HCT116 (cell line): ENCODE measurements at regions not wholly inside any gene's neighbourhood (a gene's known extent, or its start where the extent isn't known, plus 50 kb on each side); places are given as distances from the start of the nearest gene placed in this dataset.

Source experiments
- ATAC-seq: fragments of 200-7000 bp; cut with Tn5 transposase; 2 replicates; pipeline ENCODE4 v1.9.1; 2020; ENCODE audit warnings: mild to moderate bottlenecking, moderate library complexity
- BruUV-seq: library from RNA; stranded (reverse); fragments of 400-500 nt; replicated peaks from 2 replicates; lab custom pipeline; 2021; lab: Mats Ljungman, UMichigan
- CTCF ChIA-PET: fragments of 300-600 bp; sonication (Branson Sonifier 250); formaldehyde crosslinking; loops from one replicate; lab custom pipeline; 2021; ENCODE audit warnings: antibody characterized with exemption; lab: Charles Lee
- POLR2A ChIA-PET: fragments of 300-600, 350-600 bp; sonication (Branson Sonifier 250); formaldehyde crosslinking; loops from one replicate; lab custom pipeline; 2021; ENCODE audit warnings: antibody characterized with exemption; lab: Charles Lee
- RAD21 ChIA-PET, 2 experiments: fragments of 300-600 bp; sonication (Branson Sonifier 250); formaldehyde crosslinking; loops; one replicate each; lab custom pipeline; 2023; ENCODE audit warnings: low total read pairs in 2 of 2; ENCODE audit not compliant: uncharacterized antibody in 2 of 2, unreplicated experiment in 2 of 2, low non-redundant PET in 1 of 2; lab: Charles Lee
- DNase-seq: peaks from one replicate; pipeline ENCODE4 v3.0.0-alpha.2; 2010; ENCODE audit warnings: low read depth, low spot score
- H2AFZ ChIP-seq: fragments of 200-600 bp; shearing (Covaris generic), sonication (generic); 2 replicates; pipeline ENCODE4 v1.6.1; 2017; ENCODE audit warnings: low read depth, mixed run types, mixed read lengths, antibody characterized with exemption, low read length; ENCODE audit not compliant: poor library complexity, severe bottlenecking
- H3K27ac ChIP-seq: 2 replicates; pipeline ENCODE4 v1.5.1; 2012; ENCODE audit warnings: low read depth, low read length
- H3K27me3 ChIP-seq: fragments of 200-600 bp; sonication (generic); 2 replicates; pipeline ENCODE4 v1.6.1; 2016; ENCODE audit warnings: mixed run types, low read length, mixed read lengths; ENCODE audit not compliant: insufficient read depth
- H3K36me3 ChIP-seq, 2 experiments: fragments of 200-500 bp in 1 of 2; fragments of 200-600 bp in 1 of 2; sonication (Bioruptor generic) in 1 of 2; sonication (generic) in 1 of 2; 2 replicates each; pipeline versions ENCODE4 v1.5.1 to v1.6.1; 2014 to 2016; ENCODE audit warnings: low read length in 2 of 2, inconsistent platforms in 1 of 2, mixed read lengths in 1 of 2, mixed run types in 1 of 2; ENCODE audit not compliant: insufficient read depth in 2 of 2, control insufficient read depth in 1 of 2
- H3K4me1 ChIP-seq, 2 experiments: fragments of 200-600 bp in 1 of 2; sonication (generic) in 1 of 2; 2 replicates each; pipeline versions ENCODE4 v1.5.1 to v1.6.1; 2012 to 2017; ENCODE audit warnings: low read length in 2 of 2, inconsistent platforms in 1 of 2, mild to moderate bottlenecking in 1 of 2, mixed read lengths in 1 of 2, mixed run types in 1 of 2, moderate library complexity in 1 of 2; ENCODE audit not compliant: insufficient read depth in 2 of 2, control insufficient read depth in 1 of 2
- H3K4me2 ChIP-seq: fragments of 200-600 bp; sonication (generic); 2 replicates; pipeline ENCODE4 v1.6.1; 2017; ENCODE audit warnings: mixed run types, low read length, mixed read lengths
- H3K4me3 ChIP-seq, 2 experiments: fragments of 200-600 bp in 1 of 2; sonication (generic) in 1 of 2; replicated peaks in 1 of 2; 2 replicates each; pipeline ENCODE4 v1.5.1; 2011 to 2016; ENCODE audit warnings: low read length in 2 of 2, control low read depth in 1 of 2, low read depth in 1 of 2, mild to moderate bottlenecking in 1 of 2, mixed read lengths in 1 of 2, mixed run types in 1 of 2
- H3K79me2 ChIP-seq: fragments of 200-600 bp; sonication (generic); 2 replicates; pipeline ENCODE4 v1.6.1; 2017; ENCODE audit warnings: mild to moderate bottlenecking, mixed run types, low read length, moderate library complexity, mixed read lengths; ENCODE audit not compliant: insufficient read depth
- H3K9ac ChIP-seq: fragments of 200-600 bp; sonication (generic); 2 replicates; pipeline ENCODE4 v1.6.1; 2016; ENCODE audit warnings: low read length, mixed read lengths
- H3K9me2 ChIP-seq: fragments of 200-600 bp; sonication (generic), shearing (Covaris generic); 2 replicates; pipeline ENCODE4 v1.6.1; 2017; ENCODE audit warnings: mixed run types, mild to moderate bottlenecking, moderate library complexity; ENCODE audit not compliant: insufficient read depth
- H3K9me3 ChIP-seq, 2 experiments: fragments of 200-500 bp in 1 of 2; fragments of 200-600 bp in 1 of 2; sonication (Bioruptor generic) in 1 of 2; sonication (generic) in 1 of 2; 2 replicates each; pipeline ENCODE4 v1.6.1; 2014 to 2017; ENCODE audit warnings: low read length in 2 of 2, mixed read lengths in 2 of 2, inconsistent platforms in 1 of 2, low read depth in 1 of 2, mild to moderate bottlenecking in 1 of 2, mixed run types in 1 of 2, moderate library complexity in 1 of 2; ENCODE audit not compliant: control insufficient read depth in 1 of 2, insufficient read depth in 1 of 2
- H4K20me1 ChIP-seq: fragments of 200-600 bp; sonication (generic), shearing (Covaris generic); 2 replicates; pipeline ENCODE4 v1.6.1; 2017; ENCODE audit warnings: mixed run types, mild to moderate bottlenecking, moderate library complexity; ENCODE audit not compliant: insufficient read depth
- ATF3 ChIP-seq: IDR thresholded peaks from 2 replicates; pipeline ENCODE4 v1.6.1; 2012
- CEBPB ChIP-seq: IDR thresholded peaks from 2 replicates; pipeline ENCODE4 v1.6.1; 2012; ENCODE audit warnings: low read depth
- CTCF ChIP-seq, 3 experiments: fragments of 200-600 bp in 1 of 3; sonication (generic) in 1 of 3; IDR thresholded peaks in 2 of 3; conservative IDR thresholded peaks in 1 of 3; 2 replicates each; pipeline ENCODE4 v1.5.1; 2012 to 2017; ENCODE audit warnings: low read depth in 2 of 3, low read length in 2 of 3, antibody characterized with exemption in 1 of 3, borderline replicate concordance in 1 of 3, control low read depth in 1 of 3, mild to moderate bottlenecking in 1 of 3, mixed read lengths in 1 of 3, mixed run types in 1 of 3, moderate library complexity in 1 of 3; ENCODE audit not compliant: insufficient read depth in 1 of 3
- EGR1 ChIP-seq: IDR thresholded peaks from 2 replicates; pipeline ENCODE4 v1.6.1; 2012; ENCODE audit warnings: low read depth
- ELF1 ChIP-seq: IDR thresholded peaks from 2 replicates; pipeline ENCODE4 v1.6.1; 2012; ENCODE audit warnings: low read depth, borderline replicate concordance
- EZH2phosphoT487 ChIP-seq: fragments of 200-600 bp; IDR thresholded peaks from 2 replicates; pipeline ENCODE4 v1.6.1; 2018; ENCODE audit warnings: antibody characterized with exemption, borderline replicate concordance
- FOSL1 ChIP-seq: IDR thresholded peaks from 2 replicates; pipeline ENCODE4 v1.6.1; 2012; ENCODE audit warnings: low read depth
- JUND ChIP-seq: IDR thresholded peaks from 2 replicates; pipeline ENCODE4 v1.6.1; 2012
- MAX ChIP-seq: IDR thresholded peaks from 2 replicates; pipeline ENCODE4 v1.6.1; 2012
- POLR2A ChIP-seq: IDR thresholded peaks from 2 replicates; pipeline ENCODE4 v1.7.0; 2011; ENCODE audit warnings: borderline replicate concordance; ENCODE audit not compliant: insufficient read depth, insufficient read length; ENCODE audit errors: extremely low read depth
- POLR2AphosphoS5 ChIP-seq: IDR thresholded peaks from 2 replicates; pipeline ENCODE4 v1.6.1; 2011; ENCODE audit warnings: mild to moderate bottlenecking, low read depth, low read length, moderate library complexity
- REST ChIP-seq: IDR thresholded peaks from 2 replicates; pipeline ENCODE4 v1.6.1; 2012; ENCODE audit warnings: low read depth
- SIN3A ChIP-seq: IDR thresholded peaks from 2 replicates; pipeline ENCODE4 v1.6.1; 2012; ENCODE audit warnings: low read depth
- SP1 ChIP-seq: IDR thresholded peaks from 2 replicates; pipeline ENCODE4 v1.6.1; 2012; ENCODE audit warnings: low read depth
- TCF7L2 ChIP-seq: IDR thresholded peaks from 2 replicates; pipeline ENCODE4 v1.7.0; 2011; ENCODE audit warnings: borderline replicate concordance, inconsistent platforms; ENCODE audit not compliant: insufficient read depth, insufficient read length; ENCODE audit errors: extremely low read depth
- ZFX ChIP-seq: fragments of 450-650 bp; IDR thresholded peaks from 2 replicates; pipeline ENCODE4 v1.6.1; 2017
- ZNF274 ChIP-seq: fragments of 200-500 bp; sonication (Bioruptor generic); IDR thresholded peaks from 2 replicates; pipeline ENCODE4 v1.6.1; 2014; ENCODE audit warnings: mild to moderate bottlenecking, low read depth, low read length, inconsistent platforms
- intact Hi-C: fragments of 100-400 bp; cut with micrococcal nuclease; formaldehyde crosslinking; loops from 2 replicates; pipeline ENCODE4 v1.10.0; 2022

GRCh38 chr5:164747371-164747770 lies 1242.0 kb downstream of the MAT2B start:
- POLR2A ChIA-PET, result no interaction called here

More at GRCh38 chr5:164747371-164747770, 1242.0 kb downstream of the MAT2B start:
- Histone ChIP-seq H3K79me2 (no peaks in the 10 kb centered on the region), H3K27ac (no peak overlapping the region), H3K4me2 (no peak overlapping the region), H3K9me2 (no peaks in the 10 kb centered on the region), H4K20me1 (no peaks in the 10 kb centered on the region), H2AFZ (no peak overlapping the region), H3K4me3 (no peak overlapping the region), H3K27me3 (no peaks in the 10 kb centered on the region), H3K9ac (no peak overlapping the region), H3K4me1 (no peaks in the 10 kb centered on the region), H3K9me3 (peaks cover 0 to 15% of the 10 kb centered on the region in 2 experiments; a peak in 3 of 4 replicates), H3K36me3 (no peaks in the 10 kb centered on the region)
- CTCF ChIA-PET, result no interaction called here
- no peak for TF ChIP-seq POLR2A
- no peak for TF ChIP-seq EGR1
- TF ChIP-seq ELF1, result no peak
- no peak for TF ChIP-seq CEBPB
- no peak for TF ChIP-seq FOSL1
- no peak for TF ChIP-seq SIN3A
- no peak for TF ChIP-seq REST
- TF ChIP-seq ATF3, result no peak
- TF ChIP-seq EZH2phosphoT487, result no peak
- TF ChIP-seq SP1, result no peak
- TF ChIP-seq CTCF (IDR thresholded peaks at IDR 0.05 in 2 of 3, conservative IDR thresholded peaks at IDR 0.05 in 1 of 3; ENCODE audit: borderline replicate concordance in 1 of 3, insufficient read depth in 1 of 3, low read depth in 2 of 3, low read length in 2 of 3), result no peak
- no peak for TF ChIP-seq POLR2AphosphoS5
- no peak for TF ChIP-seq JUND
- TF ChIP-seq TCF7L2, result no peak
- TF ChIP-seq MAX, result no peak
- no peak for TF ChIP-seq ZNF274
- TF ChIP-seq ZFX, result no peak
- DNase-seq, result no peak
- RAD21 ChIA-PET, result no interaction called here
- no peak for ATAC-seq
- intact Hi-C loops, result no loop called here
- no TSS peak for BruUV-seq
